PC-3 (cell line): ENCODE measurements at regions not wholly inside any gene's neighbourhood (a gene's known extent, or its start where the extent isn't known, plus 50 kb on each side); places are given as distances from the start of the nearest gene placed in this dataset.

ENCODE experiments used
- ATAC-seq: fragments of 200-7000 bp; cut with Tn5 transposase; 2 replicates; pipeline ENCODE4 v1.9.1; 2020; ENCODE audit warnings: mild to moderate bottlenecking, moderate library complexity
- BruUV-seq: library from RNA; stranded (reverse); fragments of 400-500 nt; replicated peaks from 2 replicates; lab custom pipeline; 2021; lab: Mats Ljungman, UMichigan
- CTCF ChIA-PET: fragments of 300-600 bp; sonication (Branson Sonifier 250); formaldehyde crosslinking; loops from one replicate; lab custom pipeline; 2022; ENCODE audit warnings: antibody characterized with exemption; lab: Charles Lee
- POLR2A ChIA-PET: fragments of 300-600 bp; sonication (Branson Sonifier 250); formaldehyde crosslinking; loops from one replicate; lab custom pipeline; 2022; ENCODE audit warnings: antibody characterized with exemption; ENCODE audit not compliant: unreplicated experiment; lab: Charles Lee
- DNase-seq: peaks from one replicate; pipeline ENCODE4 v3.0.0-alpha.2; 2015
- H2AFZ ChIP-seq: fragments of 300-600 bp; sonication (generic); 2 replicates; pipeline ENCODE4 v1.6.0; 2016; ENCODE audit warnings: antibody characterized with exemption, low read length
- H3F3A ChIP-seq: fragments of 300-600 bp; sonication (generic); one replicate; pipeline ENCODE4 v1.6.0; 2017; ENCODE audit warnings: antibody characterized with exemption, low read length, control low read depth, mild to moderate bottlenecking; ENCODE audit not compliant: unreplicated experiment
- H3K27ac ChIP-seq: fragments of 300-600 bp; sonication (generic); 2 replicates; pipeline ENCODE4 v1.5.1; 2016; ENCODE audit warnings: mild to moderate bottlenecking, low read length
- H3K27me3 ChIP-seq: fragments of 300-600 bp; sonication (generic); 2 replicates; pipeline ENCODE4 v1.6.1; 2016; ENCODE audit warnings: low read length, mixed read lengths
- H3K36me3 ChIP-seq: fragments of 300-600 bp; sonication (generic); 2 replicates; pipeline ENCODE4 v1.6.1; 2016; ENCODE audit warnings: low read depth, mixed run types, low read length, mixed read lengths
- H3K4me1 ChIP-seq: fragments of 300-600 bp; sonication (generic); 2 replicates; pipeline ENCODE4 v1.5.1; 2016; ENCODE audit warnings: low read length; ENCODE audit not compliant: insufficient read depth
- H3K4me2 ChIP-seq: fragments of 300-600 bp; sonication (generic); 2 replicates; pipeline ENCODE4 v1.6.0; 2016; ENCODE audit warnings: low read length
- H3K4me3 ChIP-seq: fragments of 300-600 bp; sonication (generic); 2 replicates; pipeline ENCODE4 v1.5.1; 2016; ENCODE audit warnings: mild to moderate bottlenecking, low read length, mixed read lengths
- H3K79me2 ChIP-seq: fragments of 300-600 bp; sonication (generic); 2 replicates; pipeline ENCODE4 v1.6.1; 2017; ENCODE audit warnings: low read length, mixed read lengths
- H3K9ac ChIP-seq: fragments of 300-600 bp; sonication (generic); 2 replicates; pipeline ENCODE4 v1.6.0; 2016; ENCODE audit warnings: mild to moderate bottlenecking, low read length
- H3K9me2 ChIP-seq: fragments of 300-600 bp; sonication (generic); replicated peaks from 2 replicates; pipeline ENCODE4 v1.6.1; 2016; ENCODE audit warnings: mixed run types, low read length, mixed read lengths
- H3K9me3 ChIP-seq: fragments of 300-600 bp; sonication (generic); 2 replicates; pipeline ENCODE4 v1.6.1; 2016; ENCODE audit warnings: low read length, mixed read lengths
- H4K20me1 ChIP-seq: fragments of 300-600 bp; sonication (generic); 2 replicates; pipeline ENCODE4 v1.6.1; 2016; ENCODE audit warnings: low read length, mixed read lengths
- CTCF ChIP-seq: fragments of 300-600 bp; sonication (generic); conservative IDR thresholded peaks from 2 replicates; pipeline ENCODE4 v1.5.1; 2017; ENCODE audit warnings: antibody characterized with exemption, low read depth, mild to moderate bottlenecking, low read length
- EZH2 ChIP-seq: fragments of 300-600 bp; sonication (generic); IDR thresholded peaks from one replicate; pipeline ENCODE4 v1.6.1; 2017; ENCODE audit warnings: antibody characterized with exemption, mild to moderate bottlenecking, low read length; ENCODE audit not compliant: unreplicated experiment
- EZH2phosphoT487 ChIP-seq: fragments of 300-600 bp; sonication (generic); IDR thresholded peaks from 2 replicates; pipeline ENCODE4 v1.6.1; 2018; ENCODE audit warnings: mild to moderate bottlenecking, antibody characterized with exemption, low read length, borderline replicate concordance
- intact Hi-C: fragments of 100-400 bp; cut with micrococcal nuclease; formaldehyde crosslinking; loops from 2 replicates; pipeline ENCODE4 v1.9.0; 2023

- Histone ChIP-seq H3K9me3 (no peaks in the 10 kb centered on the region), H3K9me2 (no peaks in the 10 kb centered on the region), H3K4me3 (no peak overlapping the region), H3K4me1 (peaks cover 65% of the 10 kb centered on the region), H3F3A (peaks cover 7% of the 10 kb centered on the region), H3K27ac (no peak overlapping the region), H3K9ac (no peak overlapping the region), H3K4me2 (peak overlapping the region; percentile 56), H4K20me1 (no peaks in the 10 kb centered on the region), H3K27me3 (no peaks in the 10 kb centered on the region), H2AFZ (0 out of 2 replicates have a peak overlapping the region, but pooled peaks have one; percentile 39), H3K79me2 (no peaks in the 10 kb centered on the region), H3K36me3 (no peaks in the 10 kb centered on the region)
- ATAC-seq: no peak
- ChIA-PET CTCF (no interaction called here), POLR2A (no interaction called here)
- intact Hi-C loops: no loop called here
- no TSS peak for BruUV-seq
- peak; percentile 41 for DNase-seq
- TF ChIP-seq EZH2phosphoT487 (no peak), EZH2 (no peak), CTCF (no peak)
Measured at GRCh38 chr14:34359420-34360117, 102.5 kb downstream of the SPTSSA start.

- ATAC-seq: no peak
- intact Hi-C loops: no loop called here
- Histone ChIP-seq H3K9me3 (no peaks in the 10 kb centered on the region), H4K20me1 (no peaks in the 10 kb centered on the region), H3K27ac (peak overlapping the region; percentile 69), H3K4me1 (peaks cover 36% of the 10 kb centered on the region), H3K36me3 (no peaks in the 10 kb centered on the region), H3K4me3 (no peak overlapping the region), H3K4me2 (no peak overlapping the region), H3F3A (no peaks in the 10 kb centered on the region), H3K9me2 (no peaks in the 10 kb centered on the region), H3K27me3 (no peaks in the 10 kb centered on the region), H3K9ac (no peak overlapping the region), H2AFZ (no peak overlapping the region), H3K79me2 (no peaks in the 10 kb centered on the region)
- POLR2A ChIA-PET: no interaction called here
- no peak for DNase-seq
- TF ChIP-seq EZH2phosphoT487 (no peak), EZH2 (no peak), CTCF (no peak)
- BruUV-seq: no TSS peak
- CTCF ChIA-PET: no interaction called here
Measured at GRCh38 chr14:34356264-34356654, 105.8 kb downstream of the SPTSSA start.

GRCh38 chr14:34355584-34356263, 106.3 kb downstream of the SPTSSA start:
- Histone ChIP-seq H3K79me2 (no peaks in the 10 kb centered on the region), H3K27me3 (no peaks in the 10 kb centered on the region), H3K9ac (peak overlapping the region; percentile 24), H3F3A (no peaks in the 10 kb centered on the region), H2AFZ (no peak overlapping the region), H4K20me1 (no peaks in the 10 kb centered on the region), H3K4me3 (no peak overlapping the region), H3K4me2 (no peak overlapping the region), H3K9me3 (no peaks in the 10 kb centered on the region), H3K4me1 (peaks cover 31% of the 10 kb centered on the region), H3K9me2 (no peaks in the 10 kb centered on the region), H3K36me3 (no peaks in the 10 kb centered on the region), H3K27ac (peak overlapping the region; percentile 69)
- DNase-seq (peak; percentile 82), ATAC-seq (peak; percentile 87)
- TF ChIP-seq CTCF (no peak), EZH2phosphoT487 (no peak), EZH2 (no peak)
- CTCF ChIA-PET: no interaction called here
- BruUV-seq: no TSS peak
- POLR2A ChIA-PET: interaction anchor here (0.7 kb wide), 2 partner anchors 141 to 847 kb away, joined by 3 read pairs; no protein-coding TSS in a partner anchor
- intact Hi-C loops: no loop called here
